ENCODE measurements at regions not wholly inside any gene's neighbourhood (a gene's known extent, or its start where the extent isn't known, plus 50 kb on each side); places are given as distances from the start of the nearest gene placed in this dataset.

GRCh38 chr7:94848531-94848930, 58.9 kb upstream of the PPP1R9A start:
- TF ChIP-seq POLR2AphosphoS5 (IDR thresholded peaks at IDR 0.05; ENCODE audit: low read depth, low read length): no peak
- FAIRE-seq (no peak), DNase-seq (ENCODE audit: insufficient read length, low spot score) (no peak)

GRCh38 chr7:94848992-94849576, 58.3 kb upstream of the PPP1R9A start:
- no peak for DNase-seq (ENCODE audit: insufficient read length, low spot score)
- TF ChIP-seq POLR2A (IDR thresholded peaks at IDR 0.05; ENCODE audit: low read depth, low read length) (no peak), POU2F2 (IDR thresholded peaks at IDR 0.05; ENCODE audit: low read depth, low read length) (no peak), SPI1 (IDR thresholded peaks at IDR 0.05; ENCODE audit: low read depth, low read length) (no peak)
- FAIRE-seq: no peak

GRCh38 chr7:94849636-94850208, 57.7 kb upstream of the PPP1R9A start:
- FAIRE-seq (no peak), DNase-seq (ENCODE audit: insufficient read length, low spot score) (no peak)
- TF ChIP-seq POLR2A (IDR thresholded peaks at IDR 0.05; ENCODE audit: low read depth, low read length) (no peak), PAX5 (IDR thresholded peaks at IDR 0.05; ENCODE audit: insufficient read depth, low read length, severe bottlenecking) (no peak), TAF1 (IDR thresholded peaks at IDR 0.05; ENCODE audit: low read depth, low read length) (no peak), POLR2AphosphoS5 (IDR thresholded peaks at IDR 0.05; ENCODE audit: low read depth, low read length) (no peak), POU2F2 (IDR thresholded peaks at IDR 0.05; ENCODE audit: low read depth, low read length) (no peak), SPI1 (IDR thresholded peaks at IDR 0.05; ENCODE audit: low read depth, low read length) (no peak)

GRCh38 chr7:94855589-94855988, 51.8 kb upstream of the PPP1R9A start:
- no peak for TF ChIP-seq SPI1 (IDR thresholded peaks at IDR 0.05; ENCODE audit: low read depth, low read length)
- TF ChIP-seq PAX5 (IDR thresholded peaks at IDR 0.05; ENCODE audit: insufficient read depth, low read length, severe bottlenecking): no peak
- no peak for TF ChIP-seq POLR2AphosphoS5 (IDR thresholded peaks at IDR 0.05; ENCODE audit: low read depth, low read length)
- no peak for TF ChIP-seq POU2F2 (IDR thresholded peaks at IDR 0.05; ENCODE audit: low read depth, low read length)
- no peak for TF ChIP-seq TAF1 (IDR thresholded peaks at IDR 0.05; ENCODE audit: low read depth, low read length)
- TF ChIP-seq POLR2A (IDR thresholded peaks at IDR 0.05; ENCODE audit: low read depth, low read length): no peak
- FAIRE-seq: no peak
- DNase-seq (ENCODE audit: insufficient read length, low spot score): no peak

GRCh38 chr7:94856643-94857042, 50.8 kb upstream of the PPP1R9A start:
- FAIRE-seq (no peak), DNase-seq (ENCODE audit: insufficient read length, low spot score) (no peak)
- TF ChIP-seq POLR2AphosphoS5 (IDR thresholded peaks at IDR 0.05; ENCODE audit: low read depth, low read length) (no peak), SPI1 (IDR thresholded peaks at IDR 0.05; ENCODE audit: low read depth, low read length) (no peak), TAF1 (IDR thresholded peaks at IDR 0.05; ENCODE audit: low read depth, low read length) (no peak), POLR2A (IDR thresholded peaks at IDR 0.05; ENCODE audit: low read depth, low read length) (no peak), POU2F2 (IDR thresholded peaks at IDR 0.05; ENCODE audit: low read depth, low read length) (no peak), PAX5 (IDR thresholded peaks at IDR 0.05; ENCODE audit: insufficient read depth, low read length, severe bottlenecking) (no peak)
